ENCODE measurements at regions not wholly inside any gene's neighbourhood (a gene's known extent, or its start where the extent isn't known, plus 50 kb on each side); places are given as distances from the start of the nearest gene placed in this dataset.
A peak's percentile ranks its signal among the peaks of the same experiment; 100 is the strongest.

DNA sequence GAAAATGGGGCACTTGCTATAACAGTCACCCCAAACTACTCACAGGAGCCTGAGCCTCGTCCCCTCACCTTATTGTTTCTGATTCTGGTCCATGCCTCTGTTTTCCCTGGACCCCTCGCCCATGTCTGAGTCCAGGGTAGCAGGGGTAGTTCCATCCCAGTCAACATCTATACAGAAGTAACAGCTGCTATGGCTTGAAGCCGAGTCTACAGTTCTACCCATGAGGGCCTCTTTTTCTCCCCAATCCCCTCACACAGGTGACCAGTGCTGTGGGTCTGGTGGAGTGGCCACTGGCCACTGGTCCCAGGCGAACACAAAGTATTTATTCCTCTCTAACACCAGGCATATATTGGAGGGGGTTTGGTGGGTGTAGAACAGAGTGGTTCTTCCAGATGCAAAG is 116.4 kb downstream of the ZNF280B start:
- intact Hi-C loops (cut with micrococcal nuclease; ENCODE audit: unreplicated experiment): no loop called here
- DNase-seq (ENCODE audit: low spot score): no peak
- POLR2A ChIA-PET: interaction anchor here (1.0 to 1.9 kb wide), 3 partner anchors 11 to 48 kb away, joined by 3 to 7 read pairs (median 3); no protein-coding TSS in a partner anchor
- Histone ChIP-seq H3K4me1 (ENCODE audit: insufficient read depth, low read length, poor library complexity, severe bottlenecking) (peaks cover 34% of the 10 kb centered on the region), H3K9me3 (ENCODE audit: low read length) (peaks cover 23% of the 10 kb centered on the region; the same call in 1 of the 2 replicates), H3K9me2 (ENCODE audit: insufficient read depth, low read length) (no peaks in the 10 kb centered on the region), H3K4me3 (ENCODE audit: low read depth, low read length, poor library complexity, severe bottlenecking) (no peak overlapping the region), H3K27ac (ENCODE audit: low read depth, low read length, poor library complexity, severe bottlenecking) (no peak overlapping the region), H3K4me2 (ENCODE audit: low read length) (no peak overlapping the region), H3K36me3 (ENCODE audit: insufficient read depth, low read length) (peaks cover 9% of the 10 kb centered on the region; the same call in 1 of the 2 replicates), H2AFZ (ENCODE audit: low read length) (no peak overlapping the region), H3K79me2 (ENCODE audit: insufficient read depth, low read depth, low read length) (no peaks in the 10 kb centered on the region), H4K20me1 (ENCODE audit: insufficient read depth, low read length) (no peaks in the 10 kb centered on the region)
- TF ChIP-seq EZH2phosphoT487 (IDR thresholded peaks at IDR 0.05; ENCODE audit: borderline replicate concordance, low read depth, low read length): no peak
- TF ChIP-seq, protein P1, sequence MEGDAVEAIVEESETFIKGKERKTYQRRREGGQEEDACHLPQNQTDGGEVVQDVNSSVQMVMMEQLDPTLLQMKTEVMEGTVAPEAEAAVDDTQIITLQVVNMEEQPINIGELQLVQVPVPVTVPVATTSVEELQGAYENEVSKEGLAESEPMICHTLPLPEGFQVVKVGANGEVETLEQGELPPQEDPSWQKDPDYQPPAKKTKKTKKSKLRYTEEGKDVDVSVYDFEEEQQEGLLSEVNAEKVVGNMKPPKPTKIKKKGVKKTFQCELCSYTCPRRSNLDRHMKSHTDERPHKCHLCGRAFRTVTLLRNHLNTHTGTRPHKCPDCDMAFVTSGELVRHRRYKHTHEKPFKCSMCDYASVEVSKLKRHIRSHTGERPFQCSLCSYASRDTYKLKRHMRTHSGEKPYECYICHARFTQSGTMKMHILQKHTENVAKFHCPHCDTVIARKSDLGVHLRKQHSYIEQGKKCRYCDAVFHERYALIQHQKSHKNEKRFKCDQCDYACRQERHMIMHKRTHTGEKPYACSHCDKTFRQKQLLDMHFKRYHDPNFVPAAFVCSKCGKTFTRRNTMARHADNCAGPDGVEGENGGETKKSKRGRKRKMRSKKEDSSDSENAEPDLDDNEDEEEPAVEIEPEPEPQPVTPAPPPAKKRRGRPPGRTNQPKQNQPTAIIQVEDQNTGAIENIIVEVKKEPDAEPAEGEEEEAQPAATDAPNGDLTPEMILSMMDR (conservative IDR thresholded peaks at IDR 0.05; ENCODE audit: low read length): no peak
- CTCF ChIA-PET (ENCODE audit: unreplicated experiment): no interaction called here
- BruUV-seq (replicated peaks): no TSS peak

DNA sequence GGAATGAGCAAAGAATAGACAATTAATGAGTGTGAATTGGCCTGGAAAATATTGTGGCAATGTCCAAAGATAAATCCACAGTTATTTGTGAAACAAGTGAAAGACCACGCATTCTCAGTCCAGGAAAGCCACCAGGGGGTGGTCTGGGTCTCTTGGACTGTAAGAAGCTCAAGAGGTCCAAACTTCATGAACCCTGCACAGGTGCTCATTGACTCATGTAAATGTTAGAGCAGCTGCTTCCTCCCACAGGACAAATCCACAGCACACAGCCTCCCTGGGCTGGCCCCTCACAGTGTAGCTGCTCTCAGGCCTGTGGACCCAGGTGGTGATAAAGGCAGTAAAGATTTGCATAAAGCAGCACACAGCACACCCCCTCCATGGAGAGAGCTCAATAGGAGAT is 114.0 kb downstream of the ZNF280B start:
- intact Hi-C loops (cut with micrococcal nuclease; ENCODE audit: unreplicated experiment): no loop called here
- Histone ChIP-seq H3K36me3 (ENCODE audit: insufficient read depth, low read length) (peaks cover 9% of the 10 kb centered on the region; the same call in 1 of the 2 replicates), H3K4me3 (ENCODE audit: low read depth, low read length, poor library complexity, severe bottlenecking) (peak overlapping the region; percentile 53), H3K4me1 (ENCODE audit: insufficient read depth, low read length, poor library complexity, severe bottlenecking) (peaks cover 49% of the 10 kb centered on the region), H3K9me3 (ENCODE audit: low read length) (peaks cover 23% of the 10 kb centered on the region; the same call in 1 of the 2 replicates), H3K27ac (ENCODE audit: low read depth, low read length, poor library complexity, severe bottlenecking) (peak overlapping the region; percentile 97), H3K4me2 (ENCODE audit: low read length) (peak overlapping the region; percentile 85), H3K79me2 (ENCODE audit: insufficient read depth, low read depth, low read length) (no peaks in the 10 kb centered on the region), H4K20me1 (ENCODE audit: insufficient read depth, low read length) (no peaks in the 10 kb centered on the region), H3K9me2 (ENCODE audit: insufficient read depth, low read length) (no peaks in the 10 kb centered on the region), H2AFZ (ENCODE audit: low read length) (peak overlapping the region; percentile 41; the same call in 1 of the 2 replicates)
- BruUV-seq (replicated peaks): no TSS peak
- ChIA-PET POLR2A (interaction anchor here (0.5 to 4.2 kb wide), 8 partner anchors 9 to 50 kb away, joined by 3 to 40 read pairs (median 8); no protein-coding TSS in a partner anchor), CTCF (ENCODE audit: unreplicated experiment) (interaction anchor here (0.6 to 2.5 kb wide), 5 partner anchors 10 to 47 kb away, joined by 4 to 9 read pairs (median 7); no protein-coding TSS in a partner anchor)
- TF ChIP-seq, protein P1 (conservative IDR thresholded peaks at IDR 0.05; ENCODE audit: low read length): peak; percentile 81
- no peak for TF ChIP-seq EZH2phosphoT487 (IDR thresholded peaks at IDR 0.05; ENCODE audit: borderline replicate concordance, low read depth, low read length)
- peak; percentile 97 for DNase-seq (ENCODE audit: low spot score)

DNA sequence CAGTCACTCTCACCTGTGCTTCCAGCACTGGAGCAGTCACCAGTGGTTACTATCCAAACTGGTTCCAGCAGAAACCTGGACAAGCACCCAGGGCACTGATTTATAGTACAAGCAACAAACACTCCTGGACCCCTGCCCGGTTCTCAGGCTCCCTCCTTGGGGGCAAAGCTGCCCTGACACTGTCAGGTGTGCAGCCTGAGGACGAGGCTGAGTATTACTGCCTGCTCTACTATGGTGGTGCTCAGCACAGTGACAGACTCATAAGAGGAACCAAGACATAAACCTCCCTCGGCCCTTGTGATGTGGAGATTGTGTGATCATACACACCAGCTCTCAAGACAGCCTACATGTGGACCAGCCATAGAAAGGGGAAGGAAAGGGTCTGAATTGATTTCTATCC is 113.3 kb downstream of the ZNF280B start:
- Histone ChIP-seq H3K4me2 (ENCODE audit: low read length) (peak overlapping the region; percentile 85), H3K9me3 (ENCODE audit: low read length) (peaks cover 23% of the 10 kb centered on the region; the same call in 1 of the 2 replicates), H3K4me1 (ENCODE audit: insufficient read depth, low read length, poor library complexity, severe bottlenecking) (peaks cover 55% of the 10 kb centered on the region), H3K79me2 (ENCODE audit: insufficient read depth, low read depth, low read length) (no peaks in the 10 kb centered on the region), H2AFZ (ENCODE audit: low read length) (peak overlapping the region; percentile 14; the same call in 1 of the 2 replicates), H4K20me1 (ENCODE audit: insufficient read depth, low read length) (no peaks in the 10 kb centered on the region), H3K4me3 (ENCODE audit: low read depth, low read length, poor library complexity, severe bottlenecking) (peak overlapping the region; percentile 53), H3K27ac (ENCODE audit: low read depth, low read length, poor library complexity, severe bottlenecking) (peak overlapping the region; percentile 97), H3K9me2 (ENCODE audit: insufficient read depth, low read length) (no peaks in the 10 kb centered on the region), H3K36me3 (ENCODE audit: insufficient read depth, low read length) (peaks cover 9% of the 10 kb centered on the region; the same call in 1 of the 2 replicates)
- intact Hi-C loops (cut with micrococcal nuclease; ENCODE audit: unreplicated experiment): loop anchor here (1.0 kb wide), 1 partner anchor 15 kb away; no protein-coding TSS in a partner anchor
- POLR2A ChIA-PET: interaction anchor here (0.5 to 4.2 kb wide), 11 partner anchors 8 to 51 kb away, joined by 3 to 40 read pairs (median 5); no protein-coding TSS in a partner anchor
- CTCF ChIA-PET (ENCODE audit: unreplicated experiment): interaction anchor here (0.6 to 2.5 kb wide), 4 partner anchors 10 to 47 kb away, joined by 4 to 8 read pairs (median 6); no protein-coding TSS in a partner anchor
- TF ChIP-seq EZH2phosphoT487 (IDR thresholded peaks at IDR 0.05; ENCODE audit: borderline replicate concordance, low read depth, low read length): no peak
- TF ChIP-seq, protein P1 (conservative IDR thresholded peaks at IDR 0.05; ENCODE audit: low read length): no peak
- peak; percentile 90 for DNase-seq (ENCODE audit: low spot score)
- TSS peak; percentile 95 for BruUV-seq (replicated peaks)
